Retinal pigment epithelial cell (primary cell): ENCODE measurements at regions not wholly inside any gene's neighbourhood (a gene's known extent, or its start where the extent isn't known, plus 50 kb on each side); places are given as distances from the start of the nearest gene placed in this dataset.

Source experiments
- DNase-seq: peaks from one replicate; pipeline ENCODE4 v3.0.0-alpha.2; 2010; ENCODE audit warnings: low read depth
- H3K4me3 ChIP-seq: 2 replicates; pipeline ENCODE4 v1.5.1; 2011; ENCODE audit warnings: mild to moderate bottlenecking, low read length, control low read depth, moderate library complexity
- CTCF ChIP-seq: conservative IDR thresholded peaks from 2 replicates; pipeline ENCODE4 v1.5.1; 2011; ENCODE audit warnings: low read depth, low read length, control low read depth, inconsistent platforms

GRCh38 chr6:132962936-132963868 is 148.8 kb downstream of the RPS12 start:
- TF ChIP-seq CTCF, result peak; percentile 87
- peak; percentile 30 for DNase-seq

GRCh38 chr6:132964101-132964867 is 149.9 kb downstream of the RPS12 start:
- DNase-seq, result peak; percentile 54

More at GRCh38 chr6:132962936-132963868, 148.8 kb downstream of the RPS12 start:
- no peak overlapping the region for H3K4me3 ChIP-seq

GRCh38 chr6:132964868-132965382 is 150.6 kb downstream of the RPS12 start:
- no peak overlapping the region for H3K4me3 ChIP-seq
- no peak for DNase-seq
- TF ChIP-seq CTCF, result peak; percentile 12

More at GRCh38 chr6:132964101-132964867, 149.9 kb downstream of the RPS12 start:
- TF ChIP-seq CTCF, result no peak
- H3K4me3 ChIP-seq, result no peak overlapping the region

- no peak for DNase-seq
- no peak overlapping the region for H3K4me3 ChIP-seq
- TF ChIP-seq CTCF, result no peak
Measured at GRCh38 chr6:132967871-132968270, 153.5 kb downstream of the RPS12 start.

GRCh38 chr6:132968419-132968950 is 154.1 kb downstream of the RPS12 start:
- DNase-seq, result no peak
- no peak for TF ChIP-seq CTCF

GRCh38 chr6:132969196-132969595 is 154.8 kb downstream of the RPS12 start:
- TF ChIP-seq CTCF, result no peak
- H3K4me3 ChIP-seq, result no peak overlapping the region
- DNase-seq, result no peak

More at GRCh38 chr6:132968419-132968950, 154.1 kb downstream of the RPS12 start:
- H3K4me3 ChIP-seq, result no peak overlapping the region
